PC-3 (cell line): ENCODE measurements at regions not wholly inside any gene's neighbourhood (a gene's known extent, or its start where the extent isn't known, plus 50 kb on each side); places are given as distances from the start of the nearest gene placed in this dataset.
"Not testable (repeated sequence)": the region's sequence is repeated elsewhere in the genome, so short reads cannot be mapped to it uniquely, and the experiment has no call there.

ENCODE experiments used
- ATAC-seq: fragments of 200-7000 bp; cut with Tn5 transposase; 2 replicates; pipeline ENCODE4 v1.9.1; 2020; ENCODE audit warnings: mild to moderate bottlenecking, moderate library complexity
- BruUV-seq: library from RNA; stranded (reverse); fragments of 400-500 nt; replicated peaks from 2 replicates; lab custom pipeline; 2021; lab: Mats Ljungman, UMichigan
- CTCF ChIA-PET: fragments of 300-600 bp; sonication (Branson Sonifier 250); formaldehyde crosslinking; loops from one replicate; lab custom pipeline; 2022; ENCODE audit warnings: antibody characterized with exemption; lab: Charles Lee
- POLR2A ChIA-PET: fragments of 300-600 bp; sonication (Branson Sonifier 250); formaldehyde crosslinking; loops from one replicate; lab custom pipeline; 2022; ENCODE audit warnings: antibody characterized with exemption; ENCODE audit not compliant: unreplicated experiment; lab: Charles Lee
- DNase-seq: peaks from one replicate; pipeline ENCODE4 v3.0.0-alpha.2; 2015
- H2AFZ ChIP-seq: fragments of 300-600 bp; sonication (generic); 2 replicates; pipeline ENCODE4 v1.6.0; 2016; ENCODE audit warnings: antibody characterized with exemption, low read length
- H3F3A ChIP-seq: fragments of 300-600 bp; sonication (generic); one replicate; pipeline ENCODE4 v1.6.0; 2017; ENCODE audit warnings: antibody characterized with exemption, low read length, control low read depth, mild to moderate bottlenecking; ENCODE audit not compliant: unreplicated experiment
- H3K27ac ChIP-seq: fragments of 300-600 bp; sonication (generic); 2 replicates; pipeline ENCODE4 v1.5.1; 2016; ENCODE audit warnings: mild to moderate bottlenecking, low read length
- H3K27me3 ChIP-seq: fragments of 300-600 bp; sonication (generic); 2 replicates; pipeline ENCODE4 v1.6.1; 2016; ENCODE audit warnings: low read length, mixed read lengths
- H3K36me3 ChIP-seq: fragments of 300-600 bp; sonication (generic); 2 replicates; pipeline ENCODE4 v1.6.1; 2016; ENCODE audit warnings: low read depth, mixed run types, low read length, mixed read lengths
- H3K4me1 ChIP-seq: fragments of 300-600 bp; sonication (generic); 2 replicates; pipeline ENCODE4 v1.5.1; 2016; ENCODE audit warnings: low read length; ENCODE audit not compliant: insufficient read depth
- H3K4me2 ChIP-seq: fragments of 300-600 bp; sonication (generic); 2 replicates; pipeline ENCODE4 v1.6.0; 2016; ENCODE audit warnings: low read length
- H3K4me3 ChIP-seq: fragments of 300-600 bp; sonication (generic); 2 replicates; pipeline ENCODE4 v1.5.1; 2016; ENCODE audit warnings: mild to moderate bottlenecking, low read length, mixed read lengths
- H3K79me2 ChIP-seq: fragments of 300-600 bp; sonication (generic); 2 replicates; pipeline ENCODE4 v1.6.1; 2017; ENCODE audit warnings: low read length, mixed read lengths
- H3K9ac ChIP-seq: fragments of 300-600 bp; sonication (generic); 2 replicates; pipeline ENCODE4 v1.6.0; 2016; ENCODE audit warnings: mild to moderate bottlenecking, low read length
- H3K9me2 ChIP-seq: fragments of 300-600 bp; sonication (generic); replicated peaks from 2 replicates; pipeline ENCODE4 v1.6.1; 2016; ENCODE audit warnings: mixed run types, low read length, mixed read lengths
- H3K9me3 ChIP-seq: fragments of 300-600 bp; sonication (generic); 2 replicates; pipeline ENCODE4 v1.6.1; 2016; ENCODE audit warnings: low read length, mixed read lengths
- H4K20me1 ChIP-seq: fragments of 300-600 bp; sonication (generic); 2 replicates; pipeline ENCODE4 v1.6.1; 2016; ENCODE audit warnings: low read length, mixed read lengths
- CTCF ChIP-seq: fragments of 300-600 bp; sonication (generic); conservative IDR thresholded peaks from 2 replicates; pipeline ENCODE4 v1.5.1; 2017; ENCODE audit warnings: antibody characterized with exemption, low read depth, mild to moderate bottlenecking, low read length
- EZH2 ChIP-seq: fragments of 300-600 bp; sonication (generic); IDR thresholded peaks from one replicate; pipeline ENCODE4 v1.6.1; 2017; ENCODE audit warnings: antibody characterized with exemption, mild to moderate bottlenecking, low read length; ENCODE audit not compliant: unreplicated experiment
- EZH2phosphoT487 ChIP-seq: fragments of 300-600 bp; sonication (generic); IDR thresholded peaks from 2 replicates; pipeline ENCODE4 v1.6.1; 2018; ENCODE audit warnings: mild to moderate bottlenecking, antibody characterized with exemption, low read length, borderline replicate concordance
- intact Hi-C: fragments of 100-400 bp; cut with micrococcal nuclease; formaldehyde crosslinking; loops from 2 replicates; pipeline ENCODE4 v1.9.0; 2023

DNA sequence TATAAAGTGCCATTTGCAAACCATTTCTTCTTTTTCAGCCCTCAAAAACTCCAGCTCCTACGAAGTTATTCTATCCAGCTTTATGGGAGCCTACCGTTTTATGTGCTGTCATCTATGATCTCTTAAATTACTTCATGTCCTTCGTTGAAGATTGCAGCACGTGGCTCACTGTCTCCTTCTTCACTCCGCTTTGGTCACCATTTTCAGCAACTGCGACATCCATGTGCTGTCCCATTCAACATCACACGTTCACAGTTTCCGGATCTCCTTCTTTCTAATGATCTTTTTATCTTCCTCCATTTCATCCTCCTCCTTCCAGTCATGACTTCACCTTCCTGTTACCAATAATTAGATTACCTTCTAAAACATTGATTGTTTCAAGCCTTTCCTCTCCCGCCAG lies 143.3 kb upstream of the KRAS start:
- BruUV-seq: no TSS peak
- H3K9me3 ChIP-seq: no peaks in the 10 kb centered on the region
- POLR2A ChIA-PET: no interaction called here

DNA sequence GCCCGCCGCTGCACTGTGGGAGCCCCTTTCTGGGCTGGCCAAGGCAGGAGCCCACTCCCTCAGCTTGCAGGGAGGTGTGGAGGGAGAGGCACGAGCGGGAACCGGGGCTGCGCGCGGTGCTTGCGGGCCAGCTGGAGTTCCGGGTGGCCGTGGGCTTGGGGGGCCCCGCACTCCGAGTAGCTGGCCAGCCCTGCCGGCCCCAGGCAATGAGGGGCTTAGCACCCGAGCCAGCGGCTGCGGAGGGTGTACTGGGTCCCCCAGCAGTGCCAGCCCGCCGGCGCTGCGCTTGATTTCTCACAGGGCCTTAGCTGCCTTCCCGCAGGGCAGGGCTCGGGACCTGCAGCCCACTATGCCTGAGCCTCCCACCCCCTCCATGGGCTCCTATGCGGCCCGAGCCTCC lies 140.6 kb upstream of the KRAS start:
- H4K20me1 ChIP-seq, H3K4me2 ChIP-seq, H3K9me3 ChIP-seq, H3F3A ChIP-seq, POLR2A ChIA-PET, H3K9me2 ChIP-seq, CTCF ChIA-PET, H3K79me2 ChIP-seq, DNase-seq, H3K27ac ChIP-seq, H3K4me3 ChIP-seq, H2AFZ ChIP-seq, intact Hi-C loops, ATAC-seq, H3K36me3 ChIP-seq, H3K27me3 ChIP-seq, BruUV-seq, H3K9ac ChIP-seq: not testable (repeated sequence)
- peaks cover 12% of the 10 kb centered on the region for H3K4me1 ChIP-seq

More for the DNA sequence above, 143.3 kb upstream of the KRAS start:
- ATAC-seq (no peak), DNase-seq (no peak)
- CTCF ChIA-PET: no interaction called here
- no peak overlapping the region for H3K27ac ChIP-seq
- intact Hi-C loops: no loop called here
- no peaks in the 10 kb centered on the region for H3K4me1 ChIP-seq
- no peak overlapping the region for H3K9ac ChIP-seq
- no peak overlapping the region for H3K4me3 ChIP-seq
- no peaks in the 10 kb centered on the region for H3F3A ChIP-seq
- TF ChIP-seq EZH2phosphoT487 (no peak), CTCF (no peak), EZH2 (no peak)
- H3K79me2 ChIP-seq: no peaks in the 10 kb centered on the region
- H4K20me1 ChIP-seq: no peaks in the 10 kb centered on the region
- no peaks in the 10 kb centered on the region for H3K9me2 ChIP-seq
- no peak overlapping the region for H3K4me2 ChIP-seq
- H2AFZ ChIP-seq: no peak overlapping the region
- no peaks in the 10 kb centered on the region for H3K36me3 ChIP-seq
- H3K27me3 ChIP-seq: no peaks in the 10 kb centered on the region

GRCh38 chr12:25388183-25388582 lies 137.5 kb upstream of the KRAS start:
- no TSS peak for BruUV-seq
- ATAC-seq (no peak), DNase-seq (peak; percentile 27)
- TF ChIP-seq EZH2: no peak
- no peak for TF ChIP-seq CTCF
- no peak for TF ChIP-seq EZH2phosphoT487
- Histone ChIP-seq H3K79me2 (no peaks in the 10 kb centered on the region), H3K4me2 (no peak overlapping the region), H3K4me1 (peaks cover 19% of the 10 kb centered on the region), H3K27me3 (no peaks in the 10 kb centered on the region), H3K9me2 (no peaks in the 10 kb centered on the region), H3K9me3 (no peaks in the 10 kb centered on the region), H3K36me3 (no peaks in the 10 kb centered on the region), H3K27ac (no peak overlapping the region), H4K20me1 (no peaks in the 10 kb centered on the region), H3K9ac (no peak overlapping the region), H3F3A (no peaks in the 10 kb centered on the region), H2AFZ (no peak overlapping the region), H3K4me3 (no peak overlapping the region)
- ChIA-PET POLR2A (interaction anchor here (0.5 kb wide), 1 partner anchor 233 kb away, joined by 3 read pairs; no protein-coding TSS in a partner anchor), CTCF (interaction anchor here (0.6 to 1.4 kb wide), 4 partner anchors 147 to 388 kb away, joined by 3 to 19 read pairs (median 4); no protein-coding TSS in a partner anchor)
- intact Hi-C loops: no loop called here
